ENCODE measurements at regions not wholly inside any gene's neighbourhood (a gene's known extent, or its start where the extent isn't known, plus 50 kb on each side); places are given as distances from the start of the nearest gene placed in this dataset.

- no peak for TF ChIP-seq CTCF (IDR thresholded peaks at IDR 0.05; ENCODE audit: borderline replicate concordance, extremely low read depth, insufficient read depth)
- no peaks in the 10 kb centered on the region for H3K9me3 ChIP-seq (ENCODE audit: control insufficient read depth in 2 of 3, insufficient read depth in 1 of 3, low read length in 3 of 3)
- intact Hi-C loops (cut with DNase I), result no loop called here
- FAIRE-seq (peak; percentile 77), DNase-seq (peak in 2 of 5 donors; percentile 68 to 75)
- no peak overlapping the region for H3K4me3 ChIP-seq (ENCODE audit: low read length in 3 of 3)
- peak overlapping the region; percentile 86 to 94 for H3K27ac ChIP-seq (ENCODE audit: low read depth in 2 of 2, low read length in 2 of 2)
- peak overlapping the region in 1 of 3 donors; percentile 23 for H3K9ac ChIP-seq (ENCODE audit: low read length in 3 of 3)
- no peaks in the 10 kb centered on the region for H3K36me3 ChIP-seq (ENCODE audit: control insufficient read depth in 2 of 3, insufficient read depth in 3 of 3, low read length in 3 of 3)
- no peaks in the 10 kb centered on the region for H3K27me3 ChIP-seq (ENCODE audit: control insufficient read depth, insufficient read depth, low read length)
- H3K4me1 ChIP-seq (ENCODE audit: control insufficient read depth in 2 of 3, insufficient read depth in 2 of 3, low read depth in 1 of 3, low read length in 3 of 3), result peaks cover 0 to 13% (median 10%) of the 10 kb centered on the region in 3 donors
These were observed 136.3 kb upstream of the SERP2 start for GRCh38 chr13:44237276-44237767.

- Histone ChIP-seq H3K27me3 (ENCODE audit: control insufficient read depth, insufficient read depth, low read length) (no peaks in the 10 kb centered on the region), H3K4me1 (ENCODE audit: control insufficient read depth in 2 of 3, insufficient read depth in 2 of 3, low read depth in 1 of 3, low read length in 3 of 3) (peaks cover 0 to 13% (median 10%) of the 10 kb centered on the region in 3 donors), H3K27ac (ENCODE audit: low read depth in 2 of 2, low read length in 2 of 2) (peak overlapping the region; percentile 55 to 71), H3K9ac (ENCODE audit: low read length in 3 of 3) (peak overlapping the region in 1 of 3 donors; percentile 23), H3K9me3 (ENCODE audit: control insufficient read depth in 2 of 3, insufficient read depth in 1 of 3, low read length in 3 of 3) (no peaks in the 10 kb centered on the region), H3K4me3 (ENCODE audit: low read length in 3 of 3) (no peak overlapping the region), H3K36me3 (ENCODE audit: control insufficient read depth in 2 of 3, insufficient read depth in 3 of 3, low read length in 3 of 3) (no peaks in the 10 kb centered on the region)
- TF ChIP-seq CTCF (IDR thresholded peaks at IDR 0.05; ENCODE audit: borderline replicate concordance, extremely low read depth, insufficient read depth), result no peak
- intact Hi-C loops (cut with DNase I), result no loop called here
- DNase-seq, result peak in 1 of 5 donors; percentile 60
- no peak for FAIRE-seq
These were observed 135.7 kb upstream of the SERP2 start for GRCh38 chr13:44237881-44238421.

GRCh38 chr13:44240611-44241145 lies 132.9 kb upstream of the SERP2 start:
- Histone ChIP-seq H3K9me3 (ENCODE audit: control insufficient read depth in 2 of 3, insufficient read depth in 1 of 3, low read length in 3 of 3) (no peaks in the 10 kb centered on the region), H3K27me3 (ENCODE audit: control insufficient read depth, insufficient read depth, low read length) (no peaks in the 10 kb centered on the region), H3K27ac (ENCODE audit: low read depth in 2 of 2, low read length in 2 of 2) (no peak overlapping the region), H3K4me1 (ENCODE audit: control insufficient read depth in 2 of 3, insufficient read depth in 2 of 3, low read depth in 1 of 3, low read length in 3 of 3) (peaks cover 0 to 13% (median 10%) of the 10 kb centered on the region in 3 donors), H3K4me3 (ENCODE audit: low read length in 3 of 3) (no peak overlapping the region), H3K36me3 (ENCODE audit: control insufficient read depth in 2 of 3, insufficient read depth in 3 of 3, low read length in 3 of 3) (no peaks in the 10 kb centered on the region), H3K9ac (ENCODE audit: low read length in 3 of 3) (no peak overlapping the region)
- intact Hi-C loops (cut with DNase I), result no loop called here
- FAIRE-seq, result no peak
- no peak for DNase-seq
- TF ChIP-seq CTCF (IDR thresholded peaks at IDR 0.05; ENCODE audit: borderline replicate concordance, extremely low read depth, insufficient read depth), result no peak

Measured in kidney (tissue), 13 donors.